ENCODE measurements at regions not wholly inside any gene's neighbourhood (a gene's known extent, or its start where the extent isn't known, plus 50 kb on each side); places are given as distances from the start of the nearest gene placed in this dataset.

DNA sequence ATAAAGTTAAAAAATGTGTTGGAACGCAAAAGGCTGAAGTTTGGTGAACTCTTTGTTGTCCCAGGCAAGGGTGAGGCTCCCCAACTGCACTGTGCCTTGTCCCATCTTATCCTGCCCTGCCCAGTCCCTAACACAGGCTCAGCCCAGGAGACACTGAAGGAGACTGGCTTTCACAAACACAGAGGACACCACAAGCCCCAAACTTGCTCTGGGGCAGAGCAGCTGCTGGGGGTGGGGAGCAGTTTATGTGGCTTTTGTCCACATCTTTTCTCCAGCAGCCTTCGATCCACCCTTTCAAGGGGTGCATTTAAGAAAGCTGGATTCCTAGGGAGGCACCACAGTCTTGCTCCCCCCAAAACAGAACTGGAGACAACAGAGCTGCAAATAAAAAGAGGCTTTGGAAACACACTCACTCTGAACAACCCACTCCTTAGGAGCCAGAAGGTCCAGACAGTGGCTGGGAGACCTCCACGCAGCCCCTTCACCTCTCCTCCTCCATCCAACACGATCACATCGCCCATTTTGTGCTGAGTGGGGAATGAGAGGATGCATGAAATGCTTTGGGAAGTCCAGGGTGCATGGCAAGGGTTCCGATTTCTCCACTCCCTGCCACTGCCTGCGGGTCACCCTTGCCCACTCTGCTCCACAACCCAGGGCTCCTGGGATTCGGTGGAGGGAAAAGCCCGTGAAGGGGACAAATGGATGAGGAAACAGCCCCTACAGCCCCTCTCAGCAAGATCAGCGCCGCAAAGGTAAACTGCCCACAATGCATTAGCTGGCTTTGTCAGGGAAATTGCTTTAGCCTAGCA, 260.5 kb upstream of the TLE3 start:
- no peaks in the 10 kb centered on the region for H4K20me1 ChIP-seq (ENCODE audit: insufficient read depth)

More for the DNA sequence above, 260.5 kb upstream of the TLE3 start:
- no peaks in the 10 kb centered on the region for H3K79me2 ChIP-seq (ENCODE audit: insufficient read depth, low read length)
- H3K9ac ChIP-seq (ENCODE audit: low read length) = no peak overlapping the region
- TF ChIP-seq SRF (IDR thresholded peaks at IDR 0.05; ENCODE audit: low read depth) (no peak), EZH2 (IDR thresholded peaks at IDR 0.05) (no peak), EZH2phosphoT487 (IDR thresholded peaks at IDR 0.05; ENCODE audit: borderline replicate concordance) (no peak), SIN3A (IDR thresholded peaks at IDR 0.05; ENCODE audit: low read depth) (no peak), EGR1 (IDR thresholded peaks at IDR 0.05; ENCODE audit: low read depth) (no peak), YY1 (IDR thresholded peaks at IDR 0.05; ENCODE audit: extremely low read depth, insufficient replicate concordance, low read depth, low read length) (no peak), POLR2AphosphoS5 (IDR thresholded peaks at IDR 0.05; ENCODE audit: low read depth, low read length) (no peak), CBX3 (IDR thresholded peaks at IDR 0.05; ENCODE audit: low read depth) (no peak), SP1 (IDR thresholded peaks at IDR 0.05; ENCODE audit: low read depth) (no peak), CEBPB (IDR thresholded peaks at IDR 0.05; ENCODE audit: low read depth) (no peak), TCF7L2 (IDR thresholded peaks at IDR 0.05; ENCODE audit: borderline replicate concordance, extremely low read depth, insufficient read depth, insufficient read length) (no peak), JUND (IDR thresholded peaks at IDR 0.05) (no peak), POLR2A (IDR thresholded peaks at IDR 0.05; ENCODE audit: borderline replicate concordance, extremely low read depth, insufficient read depth, insufficient read length) (no peak), ZNF274 (IDR thresholded peaks at IDR 0.05; ENCODE audit: low read depth, low read length) (no peak), RAD21 (IDR thresholded peaks at IDR 0.05; ENCODE audit: low read depth) (no peak)
- TF ChIP-seq, protein P1, sequence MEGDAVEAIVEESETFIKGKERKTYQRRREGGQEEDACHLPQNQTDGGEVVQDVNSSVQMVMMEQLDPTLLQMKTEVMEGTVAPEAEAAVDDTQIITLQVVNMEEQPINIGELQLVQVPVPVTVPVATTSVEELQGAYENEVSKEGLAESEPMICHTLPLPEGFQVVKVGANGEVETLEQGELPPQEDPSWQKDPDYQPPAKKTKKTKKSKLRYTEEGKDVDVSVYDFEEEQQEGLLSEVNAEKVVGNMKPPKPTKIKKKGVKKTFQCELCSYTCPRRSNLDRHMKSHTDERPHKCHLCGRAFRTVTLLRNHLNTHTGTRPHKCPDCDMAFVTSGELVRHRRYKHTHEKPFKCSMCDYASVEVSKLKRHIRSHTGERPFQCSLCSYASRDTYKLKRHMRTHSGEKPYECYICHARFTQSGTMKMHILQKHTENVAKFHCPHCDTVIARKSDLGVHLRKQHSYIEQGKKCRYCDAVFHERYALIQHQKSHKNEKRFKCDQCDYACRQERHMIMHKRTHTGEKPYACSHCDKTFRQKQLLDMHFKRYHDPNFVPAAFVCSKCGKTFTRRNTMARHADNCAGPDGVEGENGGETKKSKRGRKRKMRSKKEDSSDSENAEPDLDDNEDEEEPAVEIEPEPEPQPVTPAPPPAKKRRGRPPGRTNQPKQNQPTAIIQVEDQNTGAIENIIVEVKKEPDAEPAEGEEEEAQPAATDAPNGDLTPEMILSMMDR (IDR thresholded peaks at IDR 0.05 in 2 of 3, conservative IDR thresholded peaks at IDR 0.05 in 1 of 3; ENCODE audit: borderline replicate concordance in 1 of 3, insufficient read depth in 1 of 3, low read depth in 2 of 3, low read length in 2 of 3) = no peak
- TF ChIP-seq, protein P2, sequence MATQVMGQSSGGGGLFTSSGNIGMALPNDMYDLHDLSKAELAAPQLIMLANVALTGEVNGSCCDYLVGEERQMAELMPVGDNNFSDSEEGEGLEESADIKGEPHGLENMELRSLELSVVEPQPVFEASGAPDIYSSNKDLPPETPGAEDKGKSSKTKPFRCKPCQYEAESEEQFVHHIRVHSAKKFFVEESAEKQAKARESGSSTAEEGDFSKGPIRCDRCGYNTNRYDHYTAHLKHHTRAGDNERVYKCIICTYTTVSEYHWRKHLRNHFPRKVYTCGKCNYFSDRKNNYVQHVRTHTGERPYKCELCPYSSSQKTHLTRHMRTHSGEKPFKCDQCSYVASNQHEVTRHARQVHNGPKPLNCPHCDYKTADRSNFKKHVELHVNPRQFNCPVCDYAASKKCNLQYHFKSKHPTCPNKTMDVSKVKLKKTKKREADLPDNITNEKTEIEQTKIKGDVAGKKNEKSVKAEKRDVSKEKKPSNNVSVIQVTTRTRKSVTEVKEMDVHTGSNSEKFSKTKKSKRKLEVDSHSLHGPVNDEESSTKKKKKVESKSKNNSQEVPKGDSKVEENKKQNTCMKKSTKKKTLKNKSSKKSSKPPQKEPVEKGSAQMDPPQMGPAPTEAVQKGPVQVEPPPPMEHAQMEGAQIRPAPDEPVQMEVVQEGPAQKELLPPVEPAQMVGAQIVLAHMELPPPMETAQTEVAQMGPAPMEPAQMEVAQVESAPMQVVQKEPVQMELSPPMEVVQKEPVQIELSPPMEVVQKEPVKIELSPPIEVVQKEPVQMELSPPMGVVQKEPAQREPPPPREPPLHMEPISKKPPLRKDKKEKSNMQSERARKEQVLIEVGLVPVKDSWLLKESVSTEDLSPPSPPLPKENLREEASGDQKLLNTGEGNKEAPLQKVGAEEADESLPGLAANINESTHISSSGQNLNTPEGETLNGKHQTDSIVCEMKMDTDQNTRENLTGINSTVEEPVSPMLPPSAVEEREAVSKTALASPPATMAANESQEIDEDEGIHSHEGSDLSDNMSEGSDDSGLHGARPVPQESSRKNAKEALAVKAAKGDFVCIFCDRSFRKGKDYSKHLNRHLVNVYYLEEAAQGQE (IDR thresholded peaks at IDR 0.05; ENCODE audit: low read depth) = no peak
- TF ChIP-seq, protein P3, sequence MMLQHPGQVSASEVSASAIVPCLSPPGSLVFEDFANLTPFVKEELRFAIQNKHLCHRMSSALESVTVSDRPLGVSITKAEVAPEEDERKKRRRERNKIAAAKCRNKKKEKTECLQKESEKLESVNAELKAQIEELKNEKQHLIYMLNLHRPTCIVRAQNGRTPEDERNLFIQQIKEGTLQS (IDR thresholded peaks at IDR 0.05) = no peak
- TF ChIP-seq, protein P4, sequence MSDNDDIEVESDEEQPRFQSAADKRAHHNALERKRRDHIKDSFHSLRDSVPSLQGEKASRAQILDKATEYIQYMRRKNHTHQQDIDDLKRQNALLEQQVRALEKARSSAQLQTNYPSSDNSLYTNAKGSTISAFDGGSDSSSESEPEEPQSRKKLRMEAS (IDR thresholded peaks at IDR 0.05) = no peak
- peaks cover 0 to 5% of the 10 kb centered on the region in 2 experiments; a peak in 1 of 4 replicates for H3K4me1 ChIP-seq (ENCODE audit: control insufficient read depth in 1 of 2, insufficient read depth in 2 of 2, low read length in 2 of 2)
- no peak for DNase-seq (ENCODE audit: low read depth, low spot score)
- no peaks in the 10 kb centered on the region; the same call in 1 of the 2 replicates for H3K27me3 ChIP-seq (ENCODE audit: insufficient read depth, low read length)
- RAD21 ChIA-PET (ENCODE audit: low non-redundant PET in 1 of 2, low total read pairs in 2 of 2, uncharacterized antibody in 2 of 2, unreplicated experiment in 2 of 2) = no interaction called here
- H3K27ac ChIP-seq (ENCODE audit: low read depth, low read length) = no peak overlapping the region
- H3K36me3 ChIP-seq (ENCODE audit: control insufficient read depth in 1 of 2, insufficient read depth in 2 of 2, low read length in 2 of 2) = no peaks in the 10 kb centered on the region
- H3K9me3 ChIP-seq (ENCODE audit: control insufficient read depth in 1 of 2, insufficient read depth in 1 of 2, low read depth in 1 of 2, low read length in 2 of 2) = no peaks in the 10 kb centered on the region
- intact Hi-C loops (cut with micrococcal nuclease) = no loop called here
- POLR2A ChIA-PET = no interaction called here
- H2AFZ ChIP-seq (ENCODE audit: low read depth, low read length, poor library complexity, severe bottlenecking) = no peak overlapping the region
- no peak for ATAC-seq
- CTCF ChIA-PET = no interaction called here
- no peak overlapping the region for H3K4me3 ChIP-seq (replicated peaks in 1 of 2; ENCODE audit: low read depth in 1 of 2, low read length in 2 of 2)
- BruUV-seq (replicated peaks) = no TSS peak
- H3K4me2 ChIP-seq (ENCODE audit: low read length) = no peak overlapping the region
- H3K9me2 ChIP-seq (ENCODE audit: insufficient read depth) = no peaks in the 10 kb centered on the region
